GM18909 (cell line): ENCODE measurements at regions not wholly inside any gene's neighbourhood (a gene's known extent, or its start where the extent isn't known, plus 50 kb on each side); places are given as distances from the start of the nearest gene placed in this dataset.
"Not testable (repeated sequence)": the region's sequence is repeated elsewhere in the genome, so short reads cannot be mapped to it uniquely, and the experiment has no call there.

Source experiments
- ATAC-seq: cut with Tn5 transposase; IDR thresholded peaks from one replicate; pipeline ENCODE4 v1.9.1; 2021; ENCODE audit warnings: mild to moderate bottlenecking; ENCODE audit not compliant: unreplicated experiment, poor library complexity

- ATAC-seq = no peak
Observed at GRCh38 chr5:23112237-23112636, 259.1 kb upstream of the CDH12 start.

GRCh38 chr5:23105021-23105420 is 251.9 kb upstream of the CDH12 start:
- no peak for ATAC-seq

GRCh38 chr5:23103566-23103965 is 250.4 kb upstream of the CDH12 start:
- ATAC-seq = no peak

- not testable (repeated sequence) for ATAC-seq
Observed at GRCh38 chr5:23095418-23095817, 242.3 kb upstream of the CDH12 start.

GRCh38 chr5:23089286-23089685 is 236.1 kb upstream of the CDH12 start:
- no peak for ATAC-seq

- ATAC-seq = no peak
Observed at GRCh38 chr5:23084815-23085214, 231.7 kb upstream of the CDH12 start.

- ATAC-seq = no peak
Observed at GRCh38 chr5:23072179-23072578, 219.0 kb upstream of the CDH12 start.

GRCh38 chr5:23071682-23072081 is 218.5 kb upstream of the CDH12 start:
- ATAC-seq = no peak

GRCh38 chr5:23064710-23065109 is 211.6 kb upstream of the CDH12 start:
- ATAC-seq = no peak

GRCh38 chr5:23053846-23054245 is 200.7 kb upstream of the CDH12 start:
- ATAC-seq = no peak

GRCh38 chr5:23042226-23042625 is 189.1 kb upstream of the CDH12 start:
- no peak for ATAC-seq

- ATAC-seq = no peak
Observed at GRCh38 chr5:23035555-23036090, 182.5 kb upstream of the CDH12 start.

GRCh38 chr5:23033864-23034263 is 180.7 kb upstream of the CDH12 start:
- no peak for ATAC-seq

- ATAC-seq = no peak
Observed at GRCh38 chr5:23029290-23029689, 176.1 kb upstream of the CDH12 start.

- ATAC-seq = no peak
Observed at GRCh38 chr5:23028445-23029021, 175.4 kb upstream of the CDH12 start.

GRCh38 chr5:23027830-23028229 is 174.7 kb upstream of the CDH12 start:
- ATAC-seq = no peak

GRCh38 chr5:23027331-23027730 is 174.2 kb upstream of the CDH12 start:
- ATAC-seq = no peak

GRCh38 chr5:23026252-23027170 is 173.4 kb upstream of the CDH12 start:
- no peak for ATAC-seq

- no peak for ATAC-seq
Observed at GRCh38 chr5:23025629-23026233, 172.6 kb upstream of the CDH12 start.

GRCh38 chr5:23024470-23024869 is 171.3 kb upstream of the CDH12 start:
- ATAC-seq = no peak

GRCh38 chr5:23014825-23015224 is 161.7 kb upstream of the CDH12 start:
- no peak for ATAC-seq
